Stimulated activated CD8-positive, alpha-beta memory T cell treated with anti-CD3 and anti-CD28 coated beads, Interleukin-7, amount 100 ng/mL, for 4 hours (primary cell): ENCODE measurements at regions not wholly inside any gene's neighbourhood (a gene's known extent, or its start where the extent isn't known, plus 50 kb on each side); places are given as distances from the start of the nearest gene placed in this dataset.

ENCODE experiments used
- DNase-seq, 2 donors: peaks; one replicate each; pipeline ENCODE4 v3.0.0-alpha.2; 2020; ENCODE audit warnings: low read depth in 2 of 2

DNA sequence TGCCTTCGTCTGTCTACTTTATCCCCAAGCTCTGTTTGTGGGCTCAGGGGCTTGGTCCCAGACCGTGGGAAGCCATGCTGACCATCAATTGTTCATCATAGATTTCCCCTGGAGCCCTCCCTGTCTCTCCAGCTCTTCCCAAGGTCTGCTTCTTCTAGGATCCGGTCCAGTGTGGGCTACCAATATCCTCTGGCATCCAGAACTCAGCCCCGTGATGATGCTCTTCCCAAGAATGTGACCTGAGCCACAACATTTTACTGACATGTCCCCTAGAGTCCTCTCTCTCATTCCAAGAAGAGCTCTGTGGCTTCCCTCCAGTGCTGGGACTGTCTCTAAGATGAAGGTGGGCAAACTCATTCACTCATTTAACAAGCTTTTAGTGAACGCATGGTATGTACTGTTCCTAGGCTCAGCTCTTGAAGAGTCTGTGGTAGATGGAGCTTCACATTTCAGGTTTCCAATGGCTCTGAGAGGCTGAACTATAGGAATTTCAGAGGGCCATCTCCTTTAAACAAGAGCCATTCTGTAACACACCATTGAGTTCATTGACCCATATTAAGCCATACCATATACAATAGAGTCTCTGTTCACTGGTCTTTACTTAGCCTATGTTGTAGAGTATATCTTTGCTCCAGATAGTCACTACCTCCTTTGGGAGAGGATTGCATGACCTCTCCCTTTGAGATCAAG lies 142.0 kb upstream of the APCDD1 start:
- DNase-seq = no peak

DNA sequence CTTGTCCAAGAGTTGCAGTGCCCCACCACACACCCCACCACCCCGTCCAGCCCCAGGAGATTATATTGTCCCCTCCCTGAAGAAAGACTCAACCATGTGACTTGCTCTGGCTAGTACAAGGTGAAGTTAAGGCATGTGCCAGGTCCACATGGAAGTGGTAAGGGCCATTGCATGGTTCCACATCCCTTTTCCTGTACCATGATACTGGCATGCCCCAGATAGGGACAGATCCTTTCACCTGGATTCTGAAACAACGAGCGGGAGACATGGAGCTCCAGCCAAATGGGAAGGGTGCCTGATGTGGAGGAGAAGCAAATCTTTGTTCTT lies 141.5 kb upstream of the APCDD1 start:
- no peak for DNase-seq

GRCh38 chr18:10314066-10314465 lies 140.4 kb upstream of the APCDD1 start:
- DNase-seq = no peak

DNA sequence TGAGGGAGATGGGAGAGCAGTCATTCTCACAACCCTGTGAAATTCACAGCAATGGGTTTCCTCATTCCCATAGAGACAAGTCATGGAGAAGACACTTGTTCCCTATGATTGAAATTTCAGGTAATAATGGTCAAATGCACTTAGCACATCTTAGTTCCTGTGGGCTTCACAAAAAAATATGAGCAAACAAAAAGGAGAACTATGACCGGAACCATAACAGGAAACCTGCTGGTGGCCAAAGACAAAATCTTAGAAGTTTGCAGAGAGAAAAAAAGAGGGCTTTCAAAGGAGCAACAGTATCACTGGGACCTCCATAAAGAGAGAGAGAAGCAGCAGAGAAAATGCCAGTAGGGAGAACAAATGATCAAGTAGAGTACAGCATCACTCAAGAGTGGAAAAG lies 138.9 kb upstream of the APCDD1 start:
- DNase-seq = no peak

DNA sequence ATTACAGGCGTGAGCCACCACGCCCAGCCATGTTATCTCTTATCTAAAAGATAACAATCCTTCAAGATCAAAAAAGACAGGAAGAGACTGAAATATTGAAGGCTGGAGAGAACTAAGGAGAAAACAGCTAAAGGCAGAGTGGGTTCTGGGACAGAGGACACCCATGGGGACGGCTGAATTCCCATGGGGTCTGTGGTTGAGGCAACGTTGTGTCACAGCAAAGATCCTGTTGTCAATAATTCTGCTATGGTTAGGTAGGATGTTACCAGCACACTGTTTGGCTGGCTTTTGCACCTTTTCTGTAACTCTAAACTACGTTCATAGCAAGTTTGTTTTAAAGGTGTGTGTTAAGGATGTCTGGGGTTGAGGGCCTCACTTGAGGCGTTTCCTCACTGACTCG lies 137.7 kb upstream of the APCDD1 start:
- DNase-seq = no peak

DNA sequence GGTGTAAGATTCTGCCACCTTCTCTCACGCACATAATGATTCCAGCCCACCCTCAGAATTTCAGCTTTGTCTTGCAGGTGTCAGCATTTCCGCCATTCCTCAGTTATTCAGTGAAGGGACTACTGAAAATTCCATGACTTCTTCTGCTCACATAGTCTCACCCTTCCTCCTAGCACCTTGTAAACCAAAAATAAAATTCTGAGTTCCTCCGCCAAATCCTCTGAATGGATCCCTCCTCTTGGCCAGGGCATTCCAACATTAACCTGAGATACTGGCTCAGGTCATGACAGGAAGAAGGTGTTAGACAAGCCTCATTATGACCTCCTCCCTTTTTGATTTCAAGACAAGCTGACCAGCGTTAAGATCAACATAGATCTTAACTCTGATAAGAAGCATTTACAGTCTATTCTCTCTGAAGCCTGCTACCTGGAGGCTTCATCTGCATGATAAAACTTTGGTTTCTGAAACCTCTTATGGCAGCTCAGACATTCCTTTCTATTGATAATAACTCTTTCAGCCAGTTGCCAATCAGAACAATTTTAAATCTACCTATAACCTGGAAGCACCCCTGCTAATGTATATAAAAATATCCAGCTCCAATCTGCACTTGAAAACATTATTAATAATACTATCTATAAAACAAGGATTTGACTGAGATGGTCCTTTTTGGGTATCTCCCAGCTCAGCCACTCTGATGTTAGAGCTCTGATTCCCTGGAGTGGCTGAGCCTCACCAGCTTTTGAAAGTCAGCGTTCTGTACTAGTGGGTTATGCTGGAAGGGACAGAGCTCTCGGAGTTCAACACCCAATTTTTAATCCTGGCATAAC lies 136.4 kb upstream of the APCDD1 start:
- DNase-seq = no peak

- no peak for DNase-seq
These were observed 135.8 kb upstream of the APCDD1 start for GRCh38 chr18:10318691-10318970.

- DNase-seq = no peak
These were observed 135.4 kb upstream of the APCDD1 start for GRCh38 chr18:10319026-10319425.

GRCh38 chr18:10319914-10320600 lies 134.4 kb upstream of the APCDD1 start:
- no peak for DNase-seq

- no peak for DNase-seq
These were observed 133.6 kb upstream of the APCDD1 start for GRCh38 chr18:10320791-10321190.

GRCh38 chr18:10321576-10321975 lies 132.9 kb upstream of the APCDD1 start:
- DNase-seq = no peak

GRCh38 chr18:10322004-10322403 lies 132.4 kb upstream of the APCDD1 start:
- no peak for DNase-seq

DNA sequence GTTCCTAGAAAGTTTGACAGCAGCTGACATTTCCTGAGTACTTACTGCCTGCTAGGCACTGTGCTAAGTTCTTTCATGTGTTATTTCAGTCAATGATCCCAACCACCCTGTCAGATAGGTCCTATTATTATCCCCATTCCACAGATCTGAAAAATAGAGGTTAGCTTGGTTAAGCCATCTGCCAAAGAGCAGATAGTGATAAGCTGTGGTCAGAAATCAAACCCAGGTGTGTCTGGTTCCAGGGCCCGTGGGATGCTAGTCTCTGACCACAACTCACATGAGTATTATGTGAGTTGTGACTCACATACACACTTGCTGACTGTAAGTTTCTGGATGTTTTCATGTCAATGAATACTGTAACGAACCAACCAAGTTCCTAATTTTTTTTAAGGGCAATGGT lies 132.0 kb upstream of the APCDD1 start:
- DNase-seq = no peak

DNA sequence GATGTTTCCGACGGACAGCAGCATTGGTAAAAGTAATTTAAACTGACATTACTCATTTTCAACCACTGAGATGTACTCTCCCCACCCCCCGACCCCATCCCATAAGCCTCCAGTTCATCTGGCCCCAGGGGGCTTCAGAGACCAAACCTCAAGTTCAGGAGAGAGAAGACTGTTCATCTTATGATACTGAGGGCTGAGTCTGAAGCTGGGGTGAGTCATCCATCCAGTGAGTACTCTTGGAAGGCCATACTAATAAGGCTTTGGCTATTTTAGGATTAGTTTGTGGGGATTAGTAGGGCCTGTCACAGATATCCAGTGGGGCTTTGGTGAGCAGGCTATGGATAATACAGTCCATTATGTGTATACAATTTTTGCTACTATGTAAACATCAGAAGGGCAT lies 125.3 kb upstream of the APCDD1 start:
- no peak for DNase-seq

- no peak for DNase-seq
These were observed 124.0 kb upstream of the APCDD1 start for GRCh38 chr18:10330428-10330827.

GRCh38 chr18:10332452-10332851 lies 122.0 kb upstream of the APCDD1 start:
- DNase-seq = no peak

GRCh38 chr18:10336749-10337350 lies 117.6 kb upstream of the APCDD1 start:
- DNase-seq = no peak

DNA sequence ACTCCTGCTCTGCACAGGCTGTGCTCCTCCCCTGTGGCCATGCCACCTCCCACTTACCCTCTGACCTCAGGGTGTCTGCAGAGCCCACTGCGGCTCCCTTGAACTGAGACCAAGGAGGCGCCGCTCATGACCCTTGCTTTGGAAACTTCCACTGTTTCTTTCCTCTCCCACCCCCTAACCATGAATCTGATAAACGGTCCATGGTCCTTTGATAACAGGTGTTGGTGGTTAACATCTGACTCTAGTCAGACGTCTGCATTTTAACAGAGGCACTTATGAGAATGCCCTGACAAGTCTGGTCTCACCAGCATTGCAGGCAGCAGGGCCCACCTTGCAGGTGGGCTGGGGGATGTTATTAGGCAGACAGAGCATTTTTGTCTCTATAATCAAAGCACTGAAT lies 113.6 kb upstream of the APCDD1 start:
- no peak for DNase-seq

DNA sequence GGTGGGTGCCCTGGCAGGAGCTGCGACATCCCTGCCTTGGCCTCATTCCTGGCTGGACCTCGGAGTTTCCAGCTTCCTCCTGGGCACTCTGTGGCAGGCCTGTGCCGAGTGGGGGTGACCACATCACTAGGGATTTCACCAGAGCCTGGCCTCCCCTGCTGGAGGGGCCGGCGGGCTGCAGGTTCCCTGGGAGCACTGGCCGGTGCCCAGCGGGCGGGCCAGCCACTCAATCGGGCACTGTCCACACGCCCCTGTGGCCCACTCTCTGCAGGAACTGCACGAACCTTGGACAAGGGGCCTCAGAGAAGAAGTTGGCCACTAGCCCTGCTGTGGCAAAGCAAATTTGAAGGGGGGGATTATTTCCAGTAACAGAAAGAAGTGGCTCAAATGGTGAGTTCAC lies 110.7 kb upstream of the APCDD1 start:
- no peak for DNase-seq

- DNase-seq = no peak
These were observed 107.6 kb upstream of the APCDD1 start for GRCh38 chr18:10346749-10347415.

DNA sequence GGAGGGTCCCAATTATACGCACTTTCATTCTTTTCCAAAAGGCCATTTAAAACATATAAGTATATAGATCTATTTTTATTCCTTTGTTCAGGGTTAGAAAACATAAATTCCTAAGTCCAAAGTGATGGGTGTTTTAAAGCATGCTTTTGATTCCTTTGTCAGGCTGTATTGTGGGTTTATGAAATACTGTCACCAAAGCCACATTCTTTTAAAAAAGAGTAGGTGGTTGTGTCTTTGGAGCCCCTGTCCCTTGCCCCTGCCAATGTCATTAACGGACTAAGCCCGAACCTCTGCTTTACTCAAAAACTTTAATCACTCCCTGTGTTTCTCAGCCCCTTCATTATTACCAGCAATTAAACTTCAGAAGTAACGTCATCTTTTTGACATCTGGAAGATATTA lies 104.9 kb upstream of the APCDD1 start:
- DNase-seq = no peak

DNA sequence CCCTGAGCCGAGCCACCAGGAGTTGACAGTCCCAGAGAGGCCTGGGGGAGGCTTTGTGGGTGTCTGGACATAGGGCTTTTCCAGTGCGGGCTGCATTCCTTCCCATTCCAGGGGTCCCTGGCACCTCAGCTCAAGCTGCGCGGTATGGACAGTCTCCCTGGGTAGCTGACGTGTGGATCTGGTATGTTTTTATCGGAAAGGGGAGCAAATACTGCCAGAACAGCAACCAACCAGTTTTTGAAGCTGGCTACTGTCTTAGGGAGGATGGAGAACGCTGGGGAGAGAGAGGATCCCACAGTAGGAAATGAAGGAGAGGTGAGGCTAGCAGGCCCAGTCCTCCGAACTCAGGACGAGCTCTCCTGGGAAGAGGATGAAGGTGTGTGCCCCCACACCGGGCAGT lies 103.8 kb upstream of the APCDD1 start:
- no peak for DNase-seq
